SH-SY5Y (cell line): ENCODE measurements at regions not wholly inside any gene's neighbourhood (a gene's known extent, or its start where the extent isn't known, plus 50 kb on each side); places are given as distances from the start of the nearest gene placed in this dataset.

Source experiments
- GATA2 ChIP-seq: IDR thresholded peaks from 2 replicates; pipeline ENCODE4 v1.6.1; 2011; ENCODE audit warnings: mild to moderate bottlenecking, low read depth, low read length
- GATA3 ChIP-seq: IDR thresholded peaks from 2 replicates; pipeline ENCODE4 v1.6.1; 2011; ENCODE audit warnings: low read depth, mild to moderate bottlenecking, low read length, moderate library complexity

DNA sequence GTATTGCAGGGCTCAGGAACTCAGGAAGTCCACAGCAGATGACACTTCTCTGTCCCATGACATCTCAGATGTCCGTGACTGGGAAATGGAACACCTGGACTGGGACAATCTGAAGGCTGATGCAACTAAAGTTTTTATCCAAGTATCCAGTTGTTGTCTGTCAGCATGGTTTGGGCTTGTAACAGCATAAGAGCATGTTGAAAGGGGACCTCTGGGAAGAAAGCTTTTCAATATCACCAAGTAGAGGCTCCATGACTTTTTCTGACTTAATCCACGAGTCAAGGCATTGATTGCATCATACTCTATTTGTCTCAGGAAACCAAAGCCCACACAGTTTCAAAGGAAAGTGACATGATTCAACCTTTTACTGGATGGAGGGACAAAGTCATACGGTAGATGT lies 807.7 kb downstream of the MTRR start:
- TF ChIP-seq GATA3: no peak
- no peak for TF ChIP-seq GATA2
